Lung (tissue), 11 donors: ENCODE measurements at regions not wholly inside any gene's neighbourhood (a gene's known extent, or its start where the extent isn't known, plus 50 kb on each side); places are given as distances from the start of the nearest gene placed in this dataset.

Experiments used
- ATAC-seq: fragments of 200-7000 bp; cut with Tn5 transposase; one replicate; pipeline ENCODE4 v1.9.1; 2020; ENCODE audit warnings: moderate number of reproducible peaks; ENCODE audit not compliant: insufficient read depth, low FRiP score
- DNase-seq, 3 donors: peaks; one replicate each; pipeline ENCODE4 v3.0.0-alpha.2; 2013 to 2017
- H3K27ac ChIP-seq, 2 donors: one replicate each; pipeline ENCODE4 v1.5.1; 2013; ENCODE audit warnings: mild to moderate bottlenecking in 2 of 2, moderate library complexity in 2 of 2, control low read depth in 1 of 2, inconsistent platforms in 1 of 2, low read depth in 1 of 2, low read length in 1 of 2
- H3K27me3 ChIP-seq, 3 donors: one replicate each; pipeline ENCODE4 v1.5.1; 2013; ENCODE audit warnings: low read length in 2 of 3; ENCODE audit not compliant: control insufficient read depth in 3 of 3, insufficient read depth in 3 of 3
- H3K36me3 ChIP-seq, 4 donors: one replicate each; pipeline ENCODE4 v1.5.1; 2013; ENCODE audit warnings: low read length in 4 of 4, mild to moderate bottlenecking in 1 of 4, moderate library complexity in 1 of 4; ENCODE audit not compliant: control insufficient read depth in 4 of 4, insufficient read depth in 4 of 4
- H3K4me1 ChIP-seq, 5 donors: one replicate each; pipeline ENCODE4 v1.5.1; 2013; ENCODE audit warnings: low read length in 5 of 5, mild to moderate bottlenecking in 2 of 5, moderate library complexity in 1 of 5; ENCODE audit not compliant: control insufficient read depth in 5 of 5, insufficient read depth in 5 of 5
- H3K4me3 ChIP-seq: one replicate; pipeline ENCODE4 v1.5.1; 2013; ENCODE audit warnings: mild to moderate bottlenecking, control low read depth, moderate library complexity
- H3K9ac ChIP-seq, 2 donors: one replicate each; pipeline ENCODE4 v1.5.1; 2013; ENCODE audit warnings: low read length in 2 of 2, control low read depth in 1 of 2; ENCODE audit not compliant: insufficient read depth in 1 of 2
- H3K9me3 ChIP-seq, 4 donors: one replicate each; pipeline ENCODE4 v1.5.1; 2013; ENCODE audit warnings: low read length in 3 of 4, mild to moderate bottlenecking in 1 of 4, moderate library complexity in 1 of 4; ENCODE audit not compliant: control insufficient read depth in 4 of 4, insufficient read depth in 3 of 4
- WGBS, 2 donors: extraction: QIAGEN DNeasy Blood & Tissue Kit; methylation state at CpG; one replicate each; pipeline ENCODE4 v1.1.7; 2013; 5-methylcytosine and 5-hydroxymethylcytosine counted together
- TF ChIP-seq, protein P1 (sequence below): IDR thresholded peaks from 2 replicates; pipeline ENCODE4 v1.5.1; 2012; ENCODE audit warnings: mild to moderate bottlenecking; ENCODE audit errors: control extremely low read depth, extremely low read depth
- donor health status: control.
- donor health status: control.
- donor health status: Bipolar disorder and iron deficiency.
- donor health status: healthy.
- donor health status: DM: yes; HTN: yes; CAD: no.

DNA sequence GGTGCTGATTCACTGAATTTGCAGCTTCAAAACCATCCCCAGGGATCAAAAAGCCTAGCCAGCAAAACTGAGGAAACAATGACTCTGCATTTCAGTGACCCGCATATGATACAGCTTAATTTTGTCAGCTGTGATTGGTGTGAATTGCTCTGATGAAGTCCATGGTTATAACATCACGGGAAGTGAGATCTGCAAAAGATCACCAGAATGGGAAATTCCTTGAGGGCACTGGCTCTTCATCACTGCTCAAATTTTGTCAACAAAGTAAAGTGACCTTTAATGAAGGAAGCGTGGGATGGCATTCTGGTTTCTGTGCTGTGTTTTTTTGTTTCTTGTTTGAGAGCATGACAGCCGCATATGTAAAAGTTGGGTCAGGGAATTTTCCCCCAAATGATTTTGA lies 745.9 kb downstream of the GATA3 start:
- WGBS, 2 donors, result 66 to 80% methylated on average over 4 of the region's 4 CpGs
- Histone ChIP-seq H3K9me3 (peaks cover 0 to 3% (median 0%) of the 10 kb centered on the region in 4 donors), H3K4me3 (no peak overlapping the region), H3K36me3 (no peaks in the 10 kb centered on the region), H3K4me1 (no peaks in the 10 kb centered on the region), H3K9ac (no peak overlapping the region), H3K27me3 (no peaks in the 10 kb centered on the region), H3K27ac (no peak overlapping the region)
- no peak for DNase-seq
- no peak for ATAC-seq
- TF ChIP-seq, protein P1, sequence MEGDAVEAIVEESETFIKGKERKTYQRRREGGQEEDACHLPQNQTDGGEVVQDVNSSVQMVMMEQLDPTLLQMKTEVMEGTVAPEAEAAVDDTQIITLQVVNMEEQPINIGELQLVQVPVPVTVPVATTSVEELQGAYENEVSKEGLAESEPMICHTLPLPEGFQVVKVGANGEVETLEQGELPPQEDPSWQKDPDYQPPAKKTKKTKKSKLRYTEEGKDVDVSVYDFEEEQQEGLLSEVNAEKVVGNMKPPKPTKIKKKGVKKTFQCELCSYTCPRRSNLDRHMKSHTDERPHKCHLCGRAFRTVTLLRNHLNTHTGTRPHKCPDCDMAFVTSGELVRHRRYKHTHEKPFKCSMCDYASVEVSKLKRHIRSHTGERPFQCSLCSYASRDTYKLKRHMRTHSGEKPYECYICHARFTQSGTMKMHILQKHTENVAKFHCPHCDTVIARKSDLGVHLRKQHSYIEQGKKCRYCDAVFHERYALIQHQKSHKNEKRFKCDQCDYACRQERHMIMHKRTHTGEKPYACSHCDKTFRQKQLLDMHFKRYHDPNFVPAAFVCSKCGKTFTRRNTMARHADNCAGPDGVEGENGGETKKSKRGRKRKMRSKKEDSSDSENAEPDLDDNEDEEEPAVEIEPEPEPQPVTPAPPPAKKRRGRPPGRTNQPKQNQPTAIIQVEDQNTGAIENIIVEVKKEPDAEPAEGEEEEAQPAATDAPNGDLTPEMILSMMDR, result no peak

DNA sequence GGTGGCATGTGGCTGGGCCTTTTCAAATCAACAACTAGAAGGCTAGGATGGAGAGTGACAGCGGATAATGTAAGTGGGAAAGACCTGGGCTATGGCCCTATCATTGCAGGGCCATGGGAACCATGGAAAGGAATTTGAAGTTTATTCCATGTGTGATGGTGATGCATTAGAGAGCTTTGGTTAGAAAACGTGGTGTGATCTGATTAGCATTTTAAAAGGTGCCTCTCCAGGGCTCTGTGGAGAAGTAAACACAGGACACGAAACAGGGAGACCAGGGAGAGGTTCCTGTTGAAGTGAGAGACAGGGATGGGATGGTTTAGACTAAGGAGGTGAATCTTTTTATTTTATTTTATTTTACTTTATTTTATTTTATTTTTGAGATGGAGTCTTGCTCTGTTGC lies 749.5 kb downstream of the GATA3 start:
- no peaks in the 10 kb centered on the region for H3K27me3 ChIP-seq
- no peaks in the 10 kb centered on the region for H3K4me1 ChIP-seq
- H3K9ac ChIP-seq, result no peak overlapping the region
- no peak for ATAC-seq
- H3K4me3 ChIP-seq, result no peak overlapping the region
- TF ChIP-seq, protein P1, result no peak
- H3K27ac ChIP-seq, result no peak overlapping the region
- peaks cover 0 to 3% (median 0%) of the 10 kb centered on the region in 4 donors for H3K9me3 ChIP-seq
- 64 to 69% methylated on average over 3 of the region's 3 CpGs for WGBS, 2 donors
- DNase-seq, result no peak
- no peaks in the 10 kb centered on the region for H3K36me3 ChIP-seq

DNA sequence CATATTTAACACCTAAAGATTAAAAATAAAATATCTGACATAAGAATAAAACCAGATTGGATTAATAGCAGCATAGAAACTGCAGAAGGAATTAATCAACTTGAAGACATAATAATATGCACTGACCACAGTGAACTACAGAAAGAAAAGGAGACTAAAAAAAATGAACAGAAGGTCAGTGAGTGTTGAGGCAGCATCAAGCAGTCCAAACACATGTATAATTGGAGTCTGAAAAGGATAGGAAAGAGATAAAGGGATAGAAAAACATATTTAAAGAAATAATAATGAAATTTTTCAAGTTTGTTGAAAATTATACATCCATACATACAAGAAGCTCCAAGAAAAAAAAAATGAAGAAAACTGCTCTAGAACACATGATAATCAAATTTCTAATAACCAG lies 756.2 kb downstream of the GATA3 start:
- DNase-seq (no peak), ATAC-seq (no peak)
- H3K4me1 ChIP-seq, result no peaks in the 10 kb centered on the region
- TF ChIP-seq, protein P1, result no peak
- H3K4me3 ChIP-seq, result no peak overlapping the region
- H3K27me3 ChIP-seq, result no peaks in the 10 kb centered on the region
- no peak overlapping the region for H3K9ac ChIP-seq
- H3K36me3 ChIP-seq, result no peaks in the 10 kb centered on the region
- H3K9me3 ChIP-seq, result no peaks in the 10 kb centered on the region
- H3K27ac ChIP-seq, result no peak overlapping the region

DNA sequence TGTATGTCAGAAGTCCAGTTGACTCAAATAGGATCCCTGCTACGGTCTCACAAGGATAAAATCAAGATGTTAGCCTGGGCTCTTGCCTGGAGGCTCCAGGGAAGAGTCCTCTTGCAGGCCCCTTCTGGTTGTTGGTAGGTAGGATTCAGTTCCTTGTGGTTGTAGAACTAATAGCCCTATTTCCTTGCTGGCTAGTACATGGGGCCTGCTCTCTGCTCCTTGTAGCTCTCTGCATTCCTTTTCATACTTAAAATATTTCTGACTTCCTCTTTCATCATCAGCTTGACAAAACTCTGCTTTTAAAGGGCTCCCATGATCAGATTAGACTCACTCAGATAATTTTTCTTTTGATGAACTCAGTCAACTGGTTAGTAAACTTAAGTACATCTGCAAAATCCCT lies 756.7 kb downstream of the GATA3 start:
- TF ChIP-seq, protein P1, result no peak
- DNase-seq, result no peak
- H3K27ac ChIP-seq, result no peak overlapping the region
- H3K36me3 ChIP-seq, result no peaks in the 10 kb centered on the region
- no peak overlapping the region for H3K4me3 ChIP-seq
- H3K27me3 ChIP-seq, result no peaks in the 10 kb centered on the region
- no peak overlapping the region for H3K9ac ChIP-seq
- WGBS, 2 donors, result 67 to 92% methylated on average over 1 of the region's 1 CpG
- no peaks in the 10 kb centered on the region for H3K4me1 ChIP-seq
- ATAC-seq, result no peak
- no peaks in the 10 kb centered on the region for H3K9me3 ChIP-seq
